ENCODE measurements at regions not wholly inside any gene's neighbourhood (a gene's known extent, or its start where the extent isn't known, plus 50 kb on each side); places are given as distances from the start of the nearest gene placed in this dataset.
A peak's percentile ranks its signal among the peaks of the same experiment; 100 is the strongest.

GRCh38 chr16:51766739-51767138, 615.7 kb upstream of the SALL1 start:
- H3K27me3 ChIP-seq (ENCODE audit: insufficient read depth, low read depth, severe bottlenecking) = no peaks in the 10 kb centered on the region
- H3K9me3 ChIP-seq (ENCODE audit: severe bottlenecking) = no peaks in the 10 kb centered on the region
- H3K4me3 ChIP-seq (ENCODE audit: low read depth, low read length) = no peak overlapping the region
- no peaks in the 10 kb centered on the region for H3K36me3 ChIP-seq
- DNase-seq = no peak
- no peak overlapping the region for H3K27ac ChIP-seq
- TF ChIP-seq, protein P1, sequence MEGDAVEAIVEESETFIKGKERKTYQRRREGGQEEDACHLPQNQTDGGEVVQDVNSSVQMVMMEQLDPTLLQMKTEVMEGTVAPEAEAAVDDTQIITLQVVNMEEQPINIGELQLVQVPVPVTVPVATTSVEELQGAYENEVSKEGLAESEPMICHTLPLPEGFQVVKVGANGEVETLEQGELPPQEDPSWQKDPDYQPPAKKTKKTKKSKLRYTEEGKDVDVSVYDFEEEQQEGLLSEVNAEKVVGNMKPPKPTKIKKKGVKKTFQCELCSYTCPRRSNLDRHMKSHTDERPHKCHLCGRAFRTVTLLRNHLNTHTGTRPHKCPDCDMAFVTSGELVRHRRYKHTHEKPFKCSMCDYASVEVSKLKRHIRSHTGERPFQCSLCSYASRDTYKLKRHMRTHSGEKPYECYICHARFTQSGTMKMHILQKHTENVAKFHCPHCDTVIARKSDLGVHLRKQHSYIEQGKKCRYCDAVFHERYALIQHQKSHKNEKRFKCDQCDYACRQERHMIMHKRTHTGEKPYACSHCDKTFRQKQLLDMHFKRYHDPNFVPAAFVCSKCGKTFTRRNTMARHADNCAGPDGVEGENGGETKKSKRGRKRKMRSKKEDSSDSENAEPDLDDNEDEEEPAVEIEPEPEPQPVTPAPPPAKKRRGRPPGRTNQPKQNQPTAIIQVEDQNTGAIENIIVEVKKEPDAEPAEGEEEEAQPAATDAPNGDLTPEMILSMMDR (IDR thresholded peaks at IDR 0.05; ENCODE audit: low read depth, low read length) = no peak

DNA sequence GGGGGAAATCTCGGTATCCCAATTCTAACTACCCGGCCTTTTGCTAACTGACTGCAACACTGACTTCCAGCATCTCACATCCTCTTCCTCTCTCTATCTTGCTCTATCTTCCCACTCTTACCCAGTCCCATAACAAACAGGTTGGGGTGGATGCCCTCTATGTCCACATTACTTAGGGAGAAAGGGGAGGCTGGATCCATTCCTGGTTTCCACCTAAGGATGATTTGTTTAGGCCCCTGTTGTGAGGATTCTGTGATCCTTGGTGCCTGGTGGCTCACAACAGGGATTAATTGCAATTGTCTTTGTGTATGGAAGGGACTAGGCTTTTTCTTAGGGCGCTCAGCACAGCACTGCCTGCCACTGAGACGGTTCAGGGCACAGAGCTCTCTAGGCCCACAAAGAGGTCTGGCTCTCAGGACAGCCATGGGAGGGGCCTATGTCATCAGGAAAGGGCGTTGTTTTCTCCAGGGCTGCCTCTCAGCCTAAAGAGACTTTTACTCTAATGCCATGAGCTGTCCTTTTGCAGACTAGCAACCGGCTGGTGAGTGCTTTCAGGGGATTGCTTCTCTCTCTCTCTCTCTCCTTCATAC, 612.1 kb upstream of the SALL1 start:
- TF ChIP-seq, protein P1 (IDR thresholded peaks at IDR 0.05; ENCODE audit: low read depth, low read length) = no peak
- Histone ChIP-seq H3K36me3 (no peaks in the 10 kb centered on the region), H3K27ac (peak overlapping the region; percentile 86), H3K4me3 (ENCODE audit: low read depth, low read length) (no peak overlapping the region; the same call in none of the 2 replicates), H3K27me3 (ENCODE audit: insufficient read depth, low read depth, severe bottlenecking) (no peaks in the 10 kb centered on the region), H3K9me3 (ENCODE audit: severe bottlenecking) (no peaks in the 10 kb centered on the region)
- DNase-seq = peak; percentile 91

DNA sequence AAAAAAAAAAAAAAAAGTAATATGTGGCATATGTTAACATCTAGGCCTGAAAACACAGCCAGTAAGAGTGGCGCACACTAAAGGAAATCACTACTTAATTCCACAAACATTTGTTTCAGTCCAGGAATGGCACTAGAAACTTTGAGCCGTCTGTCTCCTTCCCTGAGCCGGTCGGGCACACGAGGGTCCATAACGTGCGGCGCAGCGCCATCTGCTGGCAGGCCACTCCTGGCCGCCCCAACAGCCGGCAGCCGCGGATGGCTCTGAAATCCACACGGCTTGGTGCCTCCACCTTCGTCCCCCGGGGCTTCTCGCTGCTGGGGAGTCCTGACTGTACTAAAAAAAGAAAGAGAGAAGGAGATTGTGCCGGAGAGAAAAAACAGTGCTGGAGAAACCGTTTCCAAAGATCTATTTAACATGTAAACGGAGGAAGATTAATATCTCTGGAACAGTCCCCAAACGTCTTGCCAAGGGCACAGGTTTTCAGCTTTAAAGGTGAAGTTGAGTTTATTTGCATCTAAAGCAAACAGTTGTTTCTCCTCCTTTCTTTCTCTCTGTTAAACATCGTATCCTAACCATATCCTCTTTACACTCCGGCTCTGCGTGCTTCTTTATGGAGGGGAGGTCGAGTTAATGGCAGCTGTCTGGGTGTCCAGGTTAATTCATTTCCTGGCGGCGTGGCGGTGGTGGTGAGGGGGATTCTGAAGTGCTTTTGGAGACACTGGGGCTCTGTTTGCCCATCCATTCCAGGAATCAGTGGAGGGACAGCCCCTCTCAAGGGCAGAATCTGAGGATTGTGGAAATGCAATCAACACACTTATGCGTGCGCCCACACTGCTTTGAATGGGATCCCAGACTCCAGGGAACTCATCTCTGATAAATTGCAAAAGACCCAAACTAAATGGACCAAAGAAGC, 611.3 kb upstream of the SALL1 start:
- peak overlapping the region; percentile 86 for H3K27ac ChIP-seq
- DNase-seq = peak; percentile 86
- H3K9me3 ChIP-seq (ENCODE audit: severe bottlenecking) = no peaks in the 10 kb centered on the region
- H3K36me3 ChIP-seq = no peaks in the 10 kb centered on the region
- no peaks in the 10 kb centered on the region for H3K27me3 ChIP-seq (ENCODE audit: insufficient read depth, low read depth, severe bottlenecking)
- TF ChIP-seq, protein P1 (IDR thresholded peaks at IDR 0.05; ENCODE audit: low read depth, low read length) = peak; percentile 83
- peak overlapping the region; percentile 50 for H3K4me3 ChIP-seq (ENCODE audit: low read depth, low read length)

DNA sequence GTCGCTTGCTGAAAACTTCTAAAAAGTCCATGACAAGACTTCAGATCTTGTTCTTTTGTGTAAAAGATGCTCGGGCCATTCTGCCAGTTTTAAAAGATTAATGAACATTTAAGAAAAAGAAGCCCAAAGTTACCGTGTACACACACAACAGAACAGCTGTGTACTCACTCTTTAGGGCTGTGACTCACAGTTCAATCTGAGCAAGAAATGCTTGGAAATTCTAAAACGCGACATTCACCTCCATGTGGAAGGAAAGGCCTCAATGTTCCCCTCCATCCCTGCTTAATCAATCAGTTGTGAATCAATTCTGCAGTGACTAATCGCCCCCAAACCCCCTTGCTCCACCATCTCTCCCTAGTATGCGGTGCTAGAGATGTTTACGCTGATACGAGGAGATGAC, 609.9 kb upstream of the SALL1 start:
- peak overlapping the region; percentile 50 for H3K4me3 ChIP-seq (ENCODE audit: low read depth, low read length)

GRCh38 chr16:51759999-51760398, 608.9 kb upstream of the SALL1 start:
- TF ChIP-seq, protein P1 (IDR thresholded peaks at IDR 0.05; ENCODE audit: low read depth, low read length) = no peak
- H3K27ac ChIP-seq = peak overlapping the region; percentile 86
- DNase-seq = no peak
- H3K36me3 ChIP-seq = no peaks in the 10 kb centered on the region
- H3K4me3 ChIP-seq (ENCODE audit: low read depth, low read length) = peak overlapping the region; percentile 50
- no peaks in the 10 kb centered on the region for H3K27me3 ChIP-seq (ENCODE audit: insufficient read depth, low read depth, severe bottlenecking)
- H3K9me3 ChIP-seq (ENCODE audit: severe bottlenecking) = no peaks in the 10 kb centered on the region

More for the DNA sequence above, 609.9 kb upstream of the SALL1 start:
- TF ChIP-seq, protein P1 (IDR thresholded peaks at IDR 0.05; ENCODE audit: low read depth, low read length) = no peak
- DNase-seq = no peak
- peak overlapping the region; percentile 86 for H3K27ac ChIP-seq
- H3K36me3 ChIP-seq = no peaks in the 10 kb centered on the region
- H3K27me3 ChIP-seq (ENCODE audit: insufficient read depth, low read depth, severe bottlenecking) = no peaks in the 10 kb centered on the region
- H3K9me3 ChIP-seq (ENCODE audit: severe bottlenecking) = no peaks in the 10 kb centered on the region
